Activated CD4-positive, CD25-positive, alpha-beta regulatory T cell treated with anti-CD3 and anti-CD28 coated beads, Interleukin-2, amount 50 U/mL, for 24 hours (primary cell): ENCODE measurements at regions not wholly inside any gene's neighbourhood (a gene's known extent, or its start where the extent isn't known, plus 50 kb on each side); places are given as distances from the start of the nearest gene placed in this dataset.

Experiments used
- ATAC-seq, 2 donors: fragments of 150-1000 bp; cut with Tn5 transposase; one replicate each; pipeline ENCODE4 v1.10.0; 2021; ENCODE audit warnings: mild to moderate bottlenecking in 1 of 2, moderate library complexity in 1 of 2

GRCh38 chr20:40488401-40488800 lies 200.6 kb downstream of the MAFB start:
- ATAC-seq: no peak

- no peak for ATAC-seq
These were observed 202.7 kb downstream of the MAFB start for GRCh38 chr20:40486297-40486696.

GRCh38 chr20:40481743-40482458 lies 207.1 kb downstream of the MAFB start:
- no peak for ATAC-seq

GRCh38 chr20:40481337-40481736 lies 207.7 kb downstream of the MAFB start:
- ATAC-seq: no peak

- ATAC-seq: no peak
These were observed 211.2 kb downstream of the MAFB start for GRCh38 chr20:40477805-40478204.

GRCh38 chr20:40476461-40476860 lies 212.6 kb downstream of the MAFB start:
- ATAC-seq: no peak

GRCh38 chr20:40472905-40473304 lies 216.1 kb downstream of the MAFB start:
- no peak for ATAC-seq

- ATAC-seq: no peak
These were observed 217.8 kb downstream of the MAFB start for GRCh38 chr20:40471261-40471629.

- ATAC-seq: no peak
These were observed 218.4 kb downstream of the MAFB start for GRCh38 chr20:40470445-40471260.

- no peak for ATAC-seq
These were observed 220.3 kb downstream of the MAFB start for GRCh38 chr20:40468759-40469158.

GRCh38 chr20:40467703-40468411 lies 221.2 kb downstream of the MAFB start:
- no peak for ATAC-seq

GRCh38 chr20:40467067-40467466 lies 222.0 kb downstream of the MAFB start:
- no peak for ATAC-seq

GRCh38 chr20:40464731-40465208 lies 224.3 kb downstream of the MAFB start:
- ATAC-seq: no peak

- no peak for ATAC-seq
These were observed 225.9 kb downstream of the MAFB start for GRCh38 chr20:40463171-40463570.

GRCh38 chr20:40462566-40462965 lies 226.5 kb downstream of the MAFB start:
- ATAC-seq: no peak

- no peak for ATAC-seq
These were observed 229.7 kb downstream of the MAFB start for GRCh38 chr20:40459299-40459698.

GRCh38 chr20:40457404-40457803 lies 231.6 kb downstream of the MAFB start:
- no peak for ATAC-seq

GRCh38 chr20:40452758-40453157 lies 236.3 kb downstream of the MAFB start:
- ATAC-seq: no peak

- no peak for ATAC-seq
These were observed 237.5 kb downstream of the MAFB start for GRCh38 chr20:40451552-40451951.

GRCh38 chr20:40449974-40450616 lies 238.9 kb downstream of the MAFB start:
- ATAC-seq: no peak

- no peak for ATAC-seq
These were observed 239.8 kb downstream of the MAFB start for GRCh38 chr20:40449144-40449690.

- ATAC-seq: no peak
These were observed 242.1 kb downstream of the MAFB start for GRCh38 chr20:40446888-40447287.

- no peak for ATAC-seq
These were observed 244.5 kb downstream of the MAFB start for GRCh38 chr20:40444516-40444915.
